HG03064 (cell line): ENCODE measurements at regions not wholly inside any gene's neighbourhood (a gene's known extent, or its start where the extent isn't known, plus 50 kb on each side); places are given as distances from the start of the nearest gene placed in this dataset.
"Not testable (repeated sequence)": the region's sequence is repeated elsewhere in the genome, so short reads cannot be mapped to it uniquely, and the experiment has no call there.

Experiments used
- ATAC-seq: cut with Tn5 transposase; IDR thresholded peaks from one replicate; pipeline ENCODE4 v1.9.1; 2021; ENCODE audit warnings: low read depth; ENCODE audit not compliant: unreplicated experiment

DNA sequence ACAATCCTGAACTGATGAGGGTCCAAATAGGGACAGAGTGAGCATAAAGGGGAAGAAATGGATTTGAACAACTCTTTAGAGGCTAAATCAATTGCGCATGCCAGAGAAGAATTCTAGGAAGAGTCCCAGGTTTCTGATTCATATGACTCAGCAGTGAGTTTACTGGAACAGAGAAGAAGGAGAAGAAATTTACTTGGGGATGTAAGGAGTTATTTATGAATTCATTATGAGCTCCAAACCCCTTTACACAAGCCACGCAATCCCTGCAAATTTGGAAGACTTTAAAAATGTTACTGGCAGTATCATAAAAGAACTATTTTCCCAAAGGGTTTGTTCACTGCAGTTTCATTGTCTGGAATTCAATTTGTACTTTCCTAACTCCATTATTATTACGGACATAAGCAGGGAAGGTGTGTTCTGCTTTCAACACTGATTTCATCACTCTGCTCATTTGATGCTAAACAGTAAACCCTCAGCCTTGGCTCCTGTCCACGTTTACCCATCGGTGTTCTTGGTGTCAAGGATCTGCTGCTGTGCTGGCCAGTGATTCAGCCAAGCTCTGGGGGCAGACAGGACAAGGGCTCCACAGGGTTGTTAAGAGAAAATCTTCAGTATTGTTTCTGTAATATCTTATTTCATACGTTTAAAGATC lies 273.7 kb downstream of the HNRNPD start:
- no peak for ATAC-seq

DNA sequence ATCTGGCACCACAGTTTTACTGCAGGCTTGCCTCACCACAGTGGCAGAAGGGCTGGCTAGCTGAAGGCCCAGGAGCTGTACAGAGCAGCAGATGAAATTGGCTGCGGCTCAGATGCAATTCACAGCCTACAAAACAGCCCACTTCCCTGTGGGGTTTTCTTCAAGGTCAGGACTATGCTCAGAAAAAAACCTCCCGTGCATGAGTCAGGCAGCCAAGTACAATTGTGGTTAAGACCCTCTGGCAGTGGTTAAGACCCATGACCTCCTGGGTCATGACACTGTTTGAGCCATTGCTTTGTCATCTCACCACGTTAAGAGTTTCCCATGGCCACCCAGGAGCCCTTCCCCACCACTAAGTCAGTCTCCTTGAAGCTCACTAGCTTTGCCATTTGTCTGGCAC lies 276.3 kb downstream of the HNRNPD start:
- ATAC-seq, result no peak

DNA sequence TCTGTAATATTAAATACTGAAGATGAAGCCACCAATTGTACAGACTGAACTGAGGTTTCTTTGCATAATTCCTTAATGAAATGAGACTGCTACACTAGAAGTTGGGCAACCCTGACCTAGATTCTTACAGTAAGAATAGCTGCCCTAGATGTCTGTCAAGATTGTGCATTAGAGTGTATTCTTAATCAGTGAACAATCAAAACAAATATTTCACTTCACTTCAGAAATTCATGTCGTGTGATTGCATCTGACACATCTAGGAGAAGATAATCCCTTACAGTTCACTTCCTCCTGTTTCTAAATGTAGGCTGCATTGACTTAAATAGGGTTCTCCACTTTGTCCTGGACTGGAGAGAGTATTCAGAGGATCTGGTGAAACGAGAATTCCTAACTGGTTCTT lies 283.1 kb downstream of the HNRNPD start:
- ATAC-seq, result no peak

DNA sequence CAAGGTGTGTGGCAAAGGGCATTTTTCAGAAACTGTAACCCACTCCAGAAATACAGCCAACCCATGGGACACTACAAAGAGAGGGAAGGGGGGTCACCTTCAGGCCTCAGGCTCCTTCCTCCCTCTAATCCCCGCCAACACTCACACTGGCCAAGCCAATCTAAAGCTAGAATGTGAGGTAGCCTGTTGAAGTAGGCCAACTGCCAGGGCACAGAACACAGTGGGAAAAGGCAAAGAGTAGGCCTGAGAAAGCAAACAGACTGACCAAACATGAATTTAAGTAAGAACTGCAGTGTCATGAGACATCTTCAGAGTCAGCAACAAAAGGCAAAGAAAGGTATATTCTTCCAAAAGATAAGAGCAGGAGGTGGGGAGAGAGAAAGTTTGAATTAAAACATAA lies 289.0 kb downstream of the HNRNPD start:
- ATAC-seq, result no peak

DNA sequence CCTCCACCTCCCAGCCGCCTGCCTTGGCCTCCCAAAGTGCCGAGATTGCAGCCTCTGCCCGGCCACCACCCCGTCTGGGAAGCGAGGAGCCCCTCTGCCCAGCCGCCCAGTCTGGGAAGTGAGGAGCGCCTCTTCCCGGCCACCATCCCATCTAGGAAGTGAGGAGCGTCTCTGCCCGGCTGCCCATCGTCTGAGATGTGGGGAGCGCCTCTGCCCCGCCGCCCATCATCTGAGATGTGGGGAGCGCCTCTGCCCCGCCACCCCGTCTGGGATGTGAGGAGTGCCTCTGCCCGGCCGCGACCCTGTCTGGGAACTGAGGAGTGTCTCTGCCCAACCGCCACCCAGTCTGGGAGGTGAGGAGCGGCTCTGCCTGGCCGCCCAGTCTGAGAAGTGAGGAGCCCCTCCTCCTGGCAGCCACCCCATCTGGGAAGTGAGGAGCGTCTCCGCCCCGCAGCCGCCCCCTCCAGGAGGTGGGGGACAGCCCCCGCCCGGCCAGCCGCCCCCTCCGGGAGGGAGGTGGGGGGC lies 296.3 kb downstream of the HNRNPD start:
- ATAC-seq, result not testable (repeated sequence)

DNA sequence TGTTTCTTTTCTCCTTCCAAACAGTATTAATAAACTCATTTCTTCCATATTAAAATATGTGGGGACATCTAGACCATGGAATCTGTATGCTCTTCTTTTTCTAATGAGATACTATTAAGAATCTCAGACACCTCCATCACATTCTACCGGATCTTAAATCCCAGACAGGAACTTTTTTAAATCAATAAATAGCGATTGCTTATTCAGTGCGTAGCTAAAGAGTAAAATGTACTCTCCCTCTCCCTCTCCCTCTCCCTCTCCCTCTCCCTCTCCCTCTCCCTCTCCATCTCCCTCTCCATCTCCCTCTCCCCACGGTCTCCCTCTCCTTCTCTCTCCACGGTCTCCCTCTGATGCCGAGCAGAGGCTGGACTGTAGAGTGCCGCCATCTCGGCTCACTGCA lies 297.0 kb downstream of the HNRNPD start:
- ATAC-seq, result no peak

DNA sequence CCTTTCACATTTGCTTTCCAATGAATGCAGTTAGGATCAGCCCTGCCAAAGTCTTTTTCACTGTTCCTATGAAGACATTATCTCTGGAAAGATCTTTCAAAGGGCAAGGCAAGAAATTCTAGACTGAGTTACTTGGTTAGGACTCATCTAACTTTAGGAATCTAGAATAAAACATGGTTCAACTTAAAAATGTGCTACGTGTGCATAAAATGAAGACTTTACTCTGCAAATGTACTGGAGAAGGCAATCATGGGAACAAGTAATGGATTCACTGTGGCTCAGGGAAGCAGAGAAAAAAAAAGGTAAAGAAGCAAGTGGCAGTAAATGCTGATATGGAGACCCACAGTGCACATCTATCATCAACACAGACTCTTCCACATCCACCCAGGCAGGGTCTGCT lies 297.4 kb downstream of the HNRNPD start:
- no peak for ATAC-seq

DNA sequence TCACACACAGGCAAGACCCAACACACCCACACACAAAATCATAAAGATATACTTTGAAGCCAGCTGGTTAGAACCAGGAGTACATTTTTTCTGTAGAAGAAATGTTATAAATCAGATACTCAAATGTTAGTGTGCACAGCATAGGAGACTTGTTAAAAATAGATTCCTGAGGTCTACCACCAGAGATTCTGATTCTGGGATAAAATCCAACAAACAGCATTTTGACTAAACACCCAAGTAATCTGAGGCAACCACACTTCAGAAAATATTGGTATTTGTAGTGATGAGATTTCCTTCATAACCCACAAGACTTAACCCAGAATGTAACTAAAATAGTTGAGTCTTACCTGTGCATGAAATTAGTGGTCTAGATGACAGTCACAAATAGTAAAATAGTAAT lies 301.8 kb downstream of the HNRNPD start:
- no peak for ATAC-seq

DNA sequence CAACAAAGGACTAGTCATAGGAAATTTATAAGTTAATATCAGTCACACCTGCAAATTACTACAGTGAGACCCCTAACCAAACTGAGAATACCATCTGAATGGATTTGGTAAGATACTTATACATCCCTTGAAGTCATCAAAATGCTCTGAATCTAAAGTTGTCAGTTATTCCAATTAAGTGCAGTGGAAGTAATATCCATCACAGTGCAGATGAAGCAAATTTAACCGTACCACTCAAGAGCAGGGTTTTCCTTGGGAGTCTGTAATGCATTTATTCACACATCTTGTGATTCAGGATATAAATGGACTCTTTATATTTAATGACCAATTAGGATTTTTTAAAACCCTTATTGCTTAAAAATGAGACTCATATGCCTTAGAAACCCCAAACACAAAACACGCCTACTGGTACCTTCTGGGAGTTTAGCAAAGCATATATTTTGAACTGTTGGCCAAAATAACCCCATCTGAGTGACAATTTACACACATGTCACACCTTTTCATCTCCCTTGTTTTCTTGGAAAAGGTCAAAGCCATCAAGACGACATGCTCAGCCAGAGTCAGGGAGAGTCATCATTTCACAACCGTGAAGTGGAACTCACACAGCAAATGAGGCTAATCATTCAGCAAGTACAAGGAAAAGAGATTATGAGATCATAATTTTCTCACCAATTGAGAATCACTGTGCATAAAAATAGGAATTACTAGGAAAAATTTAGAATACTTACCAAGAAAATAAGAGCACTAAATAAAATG lies 303.7 kb downstream of the HNRNPD start:
- ATAC-seq, result no peak

DNA sequence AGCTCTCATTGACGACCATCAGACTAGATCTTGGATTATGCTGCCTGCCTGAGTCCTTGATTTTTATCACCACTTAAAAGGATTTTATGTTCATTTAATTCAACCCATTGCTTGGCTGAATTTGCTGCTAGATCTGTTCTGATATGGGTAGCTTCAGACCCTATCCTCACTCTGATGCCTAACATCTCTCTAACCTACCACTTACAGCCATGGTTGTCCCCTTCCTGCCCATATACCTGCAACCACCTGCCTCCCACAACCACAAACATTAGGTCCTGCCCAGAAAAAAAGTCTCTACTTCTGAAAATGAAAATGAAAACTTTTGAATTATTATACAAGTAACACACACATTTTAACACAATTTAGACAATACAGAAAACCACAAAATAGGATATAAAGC lies 310.8 kb downstream of the HNRNPD start:
- ATAC-seq, result no peak

DNA sequence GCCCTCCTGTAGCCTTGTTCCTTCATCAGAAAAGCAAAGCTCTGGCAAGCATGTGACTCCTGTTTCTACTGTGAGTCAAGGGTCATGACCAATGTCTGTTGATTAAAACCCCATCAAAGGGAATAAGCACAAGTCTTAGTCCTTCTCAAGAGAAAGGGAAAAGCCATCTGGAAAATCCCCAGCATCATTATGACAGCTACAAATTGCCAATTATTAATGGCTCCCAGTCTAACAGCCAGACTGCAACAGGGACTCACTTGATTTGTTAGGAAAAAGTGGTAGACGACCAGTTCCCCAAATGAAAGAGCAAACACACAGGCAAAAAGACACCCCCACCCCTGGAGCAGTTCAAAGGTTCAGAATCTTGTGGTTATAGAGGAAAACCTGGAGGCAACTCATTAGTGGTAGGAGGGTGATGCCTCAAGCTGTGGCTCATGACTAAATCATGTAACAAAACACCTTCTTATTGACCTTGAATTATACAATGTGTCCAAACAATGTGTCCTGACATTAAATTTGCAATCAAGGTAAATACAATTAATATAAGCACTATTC lies 315.7 kb downstream of the HNRNPD start:
- no peak for ATAC-seq

DNA sequence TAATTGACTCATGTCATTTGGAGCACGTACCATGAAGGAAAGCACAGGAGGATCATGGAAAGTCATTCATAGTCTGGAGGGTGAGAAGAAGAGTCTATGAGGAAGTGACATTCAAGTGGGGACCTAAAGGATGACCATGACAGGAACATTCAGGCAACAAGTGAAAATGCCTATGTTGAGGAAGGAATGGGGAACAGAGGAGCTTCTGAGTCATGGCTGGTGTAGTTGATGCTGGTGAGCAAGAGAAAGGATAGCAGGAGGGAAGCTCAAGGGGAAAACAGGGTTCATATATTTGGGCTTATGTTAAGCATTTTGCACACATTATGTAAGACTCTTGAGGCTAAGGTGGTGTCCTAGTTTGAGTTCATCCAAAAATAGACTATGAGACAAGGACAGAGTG lies 318.6 kb downstream of the HNRNPD start:
- no peak for ATAC-seq

DNA sequence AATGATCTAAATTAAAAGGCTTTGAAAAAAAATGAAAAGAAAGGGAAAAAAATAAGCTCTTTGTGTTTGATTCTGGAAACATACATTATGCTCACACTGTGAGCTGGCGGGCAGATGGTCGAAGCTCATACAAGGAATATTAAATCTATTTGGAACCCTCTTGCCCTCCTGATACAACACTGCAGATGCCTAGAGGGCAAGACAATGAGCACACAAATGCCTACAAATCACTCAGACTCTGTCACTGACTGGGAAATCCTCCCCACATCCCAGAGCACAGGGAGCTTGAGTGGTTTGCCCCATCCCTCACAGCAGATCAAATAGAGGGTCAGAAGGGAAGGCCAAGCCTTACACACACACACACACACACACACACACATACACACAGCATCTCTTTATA lies 320.4 kb downstream of the HNRNPD start:
- ATAC-seq, result no peak

DNA sequence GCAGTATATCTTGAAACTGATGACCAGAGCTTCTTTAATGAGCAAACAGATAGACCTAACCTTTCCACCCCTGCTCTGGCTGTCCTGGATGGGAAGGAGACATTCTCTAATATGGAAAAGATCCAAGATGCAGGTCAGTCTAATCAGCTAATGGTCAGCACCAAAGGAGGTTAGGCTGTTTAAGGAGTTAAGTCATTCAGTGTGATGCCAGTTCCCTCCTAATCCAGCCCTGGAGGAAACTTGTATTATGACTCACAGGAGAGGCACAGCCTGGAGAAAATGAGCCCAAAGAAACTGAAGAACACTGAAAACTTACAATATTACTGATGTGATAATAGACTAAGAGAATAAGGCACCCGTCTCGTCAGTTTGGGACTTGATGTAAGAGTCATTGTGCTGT lies 323.0 kb downstream of the HNRNPD start:
- ATAC-seq, result no peak

DNA sequence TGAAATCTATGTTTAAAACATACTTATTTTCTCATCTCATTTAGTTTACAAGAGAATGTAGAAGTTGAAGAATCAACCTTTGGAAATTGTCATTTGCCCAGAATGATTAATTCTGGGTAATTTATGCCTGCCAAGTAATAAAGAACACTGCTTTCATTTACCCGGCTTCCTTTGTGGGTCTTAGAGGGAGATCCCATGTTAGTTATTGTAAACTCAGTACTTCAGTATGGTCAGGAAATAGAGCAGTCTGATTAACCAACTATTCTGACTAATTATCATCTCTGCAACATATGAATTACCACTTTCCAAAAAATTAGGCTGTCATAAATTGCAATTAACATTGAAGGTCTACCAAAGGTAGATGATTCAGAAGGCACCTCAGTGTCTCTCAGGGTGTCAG lies 324.5 kb downstream of the HNRNPD start:
- ATAC-seq, result no peak

DNA sequence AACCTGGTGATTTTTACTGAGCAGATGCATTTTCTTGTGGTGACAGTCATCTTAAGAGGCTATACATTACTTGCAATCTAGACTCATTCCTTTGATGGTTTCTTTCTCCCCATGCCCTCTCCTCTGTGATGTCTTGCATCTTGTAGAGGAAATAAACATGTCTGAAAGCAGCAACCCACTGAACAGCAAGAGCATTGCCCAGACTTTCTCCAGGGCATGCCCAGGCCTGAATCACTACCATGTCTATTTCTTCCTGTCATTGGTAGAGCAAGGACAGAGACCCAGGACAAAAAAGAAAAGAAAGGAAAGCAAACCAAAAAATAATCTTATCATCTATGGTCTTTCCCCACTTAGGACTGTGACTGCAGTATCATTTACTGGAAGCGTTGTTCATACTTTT lies 326.1 kb downstream of the HNRNPD start:
- no peak for ATAC-seq

DNA sequence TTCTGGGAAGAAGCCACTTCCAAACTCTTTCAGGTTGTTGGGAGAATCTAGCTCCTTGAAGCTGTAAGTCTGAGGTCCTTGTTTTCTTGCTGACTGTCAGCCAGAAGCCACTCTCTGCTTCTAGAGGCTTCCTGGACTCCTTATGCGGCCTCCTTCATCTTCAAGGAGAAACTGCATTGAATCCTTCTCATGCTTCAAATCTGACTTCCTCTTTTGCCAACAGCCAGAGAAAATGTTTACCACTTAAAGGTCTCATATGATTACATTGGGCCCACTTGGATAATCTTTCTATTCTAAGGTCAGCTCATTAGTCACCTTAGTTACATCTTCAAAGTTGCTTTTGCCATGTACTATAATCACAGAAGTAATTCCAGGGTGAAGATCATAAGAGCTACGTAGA lies 327.0 kb downstream of the HNRNPD start:
- ATAC-seq, result no peak

DNA sequence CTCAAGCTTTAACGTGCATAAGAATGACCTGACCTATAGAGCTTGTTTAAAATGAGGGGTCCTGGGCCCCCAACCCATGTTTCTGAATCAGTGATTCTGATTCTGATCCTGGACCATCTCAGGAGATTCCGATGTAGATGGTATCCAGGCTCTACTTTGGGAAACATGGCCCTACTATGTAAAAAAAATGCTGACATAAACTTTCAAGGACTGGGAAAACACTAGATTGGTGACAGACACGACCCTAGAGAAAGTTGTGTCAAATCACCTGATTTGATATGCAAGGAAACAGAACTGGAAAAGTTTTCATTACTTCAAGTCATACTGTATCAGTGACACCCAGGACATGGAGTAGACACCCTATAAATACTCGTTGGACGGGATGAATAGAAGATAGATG lies 328.5 kb downstream of the HNRNPD start:
- no peak for ATAC-seq

DNA sequence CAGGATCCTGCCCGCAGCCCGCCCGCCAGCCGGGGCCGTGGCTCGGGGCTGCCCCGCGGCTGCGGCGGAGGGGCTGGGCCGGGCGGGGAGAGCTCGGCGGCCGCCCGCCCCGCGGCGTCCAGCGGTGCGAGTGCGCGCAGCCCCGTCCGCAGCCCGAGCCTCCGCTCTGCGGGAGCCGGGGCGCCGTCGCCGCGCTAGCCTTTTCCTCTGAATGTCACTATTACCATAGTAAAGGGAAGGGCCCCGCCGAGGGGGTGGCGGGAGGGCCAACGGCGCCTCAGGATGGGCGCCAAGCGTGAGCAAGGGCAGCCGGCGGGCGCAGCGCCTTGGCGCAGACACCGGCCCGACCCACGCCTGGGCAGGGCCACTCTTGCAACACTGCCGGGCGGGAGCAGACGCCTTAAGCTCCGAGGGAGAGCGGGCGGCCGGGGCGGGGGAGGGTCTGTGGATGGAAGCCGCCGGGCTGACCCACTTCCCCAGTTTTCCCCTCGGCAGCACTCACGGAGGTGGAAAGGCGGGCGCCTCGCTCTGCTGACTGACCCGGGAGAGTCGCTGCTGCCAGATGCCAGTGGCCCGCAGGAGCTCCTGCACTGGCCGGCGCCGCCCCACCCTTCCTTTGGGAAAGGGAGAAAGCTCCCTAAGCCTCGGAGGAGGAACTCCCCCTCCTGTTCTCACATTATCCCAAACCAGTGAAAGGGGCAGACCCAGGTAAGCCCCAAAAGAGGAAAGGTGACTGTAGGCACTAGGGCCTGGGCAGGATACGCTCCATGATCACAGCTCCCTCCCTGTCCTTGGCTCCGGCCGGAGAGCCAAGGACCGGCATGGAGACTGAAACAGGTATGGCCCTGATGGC lies 329.4 kb downstream of the HNRNPD start:
- no peak for ATAC-seq

DNA sequence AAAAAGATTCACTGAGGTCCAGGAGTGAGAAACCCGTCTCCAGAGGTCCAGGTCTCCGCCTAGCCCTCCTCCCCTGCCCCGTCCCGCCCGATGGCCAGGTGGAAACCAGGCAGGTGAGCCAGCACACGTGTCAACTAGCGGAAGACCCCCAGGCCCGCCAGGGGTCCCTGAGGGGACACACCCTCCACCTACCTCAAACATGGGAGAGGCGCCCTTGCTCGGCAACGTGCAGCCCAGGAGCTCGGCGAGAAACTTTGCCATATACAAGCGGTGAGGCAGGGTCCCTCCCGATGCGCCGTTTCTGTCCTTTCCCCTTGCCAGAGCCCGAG lies 330.0 kb downstream of the HNRNPD start:
- ATAC-seq, result no peak
